Uterus (tissue), 3 donors: ENCODE measurements at regions not wholly inside any gene's neighbourhood (a gene's known extent, or its start where the extent isn't known, plus 50 kb on each side); places are given as distances from the start of the nearest gene placed in this dataset.

Source experiments
- DNase-seq, 2 donors: peaks; one replicate each; pipeline ENCODE4 v3.0.0-alpha.2; 2019 to 2020
- H3K27ac ChIP-seq, 2 donors: fragments of 200-600 bp; sonication (generic); 1 replicate in 1 of 2; 2 replicates in 1 of 2; pipeline ENCODE4 v1.5.1; 2016 to 2018
- H3K27me3 ChIP-seq, 2 donors: fragments of 200-600 bp; sonication (generic); one replicate each; pipeline ENCODE4 v1.5.1; 2018 to 2019; ENCODE audit warnings: control low read depth in 1 of 2
- H3K36me3 ChIP-seq, 2 donors: fragments of 200-600 bp; sonication (generic); one replicate each; pipeline ENCODE4 v1.5.1; 2019; ENCODE audit warnings: control low read depth in 1 of 2
- H3K4me1 ChIP-seq, 2 donors: fragments of 200-600 bp; sonication (generic); one replicate each; pipeline ENCODE4 v1.5.1; 2018 to 2019; ENCODE audit warnings: control low read depth in 1 of 2
- H3K4me3 ChIP-seq, 2 donors: fragments of 200-600 bp; sonication (generic); 1 replicate in 1 of 2; 2 replicates in 1 of 2; pipeline ENCODE4 v1.5.1; 2018 to 2019; ENCODE audit warnings: mild to moderate bottlenecking in 1 of 2
- H3K9me3 ChIP-seq, 2 donors: fragments of 200-600 bp; sonication (generic); one replicate each; pipeline ENCODE4 v1.5.1; 2019; ENCODE audit warnings: control low read depth in 1 of 2
- CTCF ChIP-seq, 4 experiments: fragments of 200-600 bp in 2 of 4; fragments of 450-650 bp in 2 of 4; sonication (generic) in 2 of 4; IDR thresholded peaks; one replicate each; pipeline ENCODE4 v1.5.1; 2016 to 2019; ENCODE audit warnings: antibody characterized with exemption in 4 of 4, mild to moderate bottlenecking in 2 of 4, moderate library complexity in 1 of 4
- POLR2A ChIP-seq, 2 donors: fragments of 450-650 bp; IDR thresholded peaks; one replicate each; pipeline ENCODE4 v1.6.1; 2016; ENCODE audit warnings: antibody characterized with exemption in 2 of 2, mild to moderate bottlenecking in 1 of 2, moderate library complexity in 1 of 2
- intact Hi-C: fragments of 100-400 bp; cut with DNase I; formaldehyde crosslinking; loops from one replicate; pipeline ENCODE4 v1.15.1; 2023; ENCODE audit warnings: low total_unique reads
- donor health status: DM: yes; HTN: yes; CAD: no.

DNA sequence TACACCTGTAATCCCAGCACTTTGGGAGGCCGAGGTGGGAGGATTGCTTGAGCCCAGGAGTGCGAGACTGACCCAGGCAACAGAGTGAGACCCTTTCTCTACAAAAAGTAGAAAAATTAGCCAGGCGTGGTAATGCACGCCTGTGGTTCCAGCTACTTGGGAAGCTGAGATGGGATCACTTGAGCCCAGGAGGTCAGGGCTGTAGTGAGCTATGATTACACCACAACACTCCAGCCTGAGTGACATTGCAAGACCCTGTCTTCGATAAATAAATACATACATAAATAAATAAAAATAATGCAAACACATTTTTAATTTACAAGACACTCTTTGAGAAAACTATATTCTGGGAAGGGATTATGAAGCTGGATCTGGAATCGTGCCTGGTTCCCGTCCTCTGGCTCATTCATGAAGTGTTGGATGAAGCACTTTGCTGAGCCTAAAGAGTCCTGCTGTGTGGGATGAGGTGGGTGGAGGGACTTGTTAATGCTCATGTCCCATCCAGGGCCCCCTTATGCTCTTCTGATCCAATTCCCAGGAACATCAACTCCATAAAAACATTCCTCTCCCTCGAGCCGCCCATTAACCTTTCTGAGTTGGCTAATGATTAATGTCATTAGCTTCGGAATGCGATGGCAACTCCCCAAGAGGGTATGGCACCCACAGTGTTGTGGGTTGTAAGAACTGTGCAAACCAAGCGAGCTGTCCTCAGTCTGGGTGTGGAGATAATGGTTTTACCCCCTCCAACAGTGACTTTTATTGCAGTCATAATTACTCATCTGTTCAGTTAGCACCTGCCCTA lies 236.3 kb downstream of the BAMBI start:
- Histone ChIP-seq H3K27ac (no peak overlapping the region), H3K9me3 (no peaks in the 10 kb centered on the region), H3K36me3 (no peaks in the 10 kb centered on the region), H3K27me3 (no peaks in the 10 kb centered on the region), H3K4me3 (no peak overlapping the region), H3K4me1 (no peaks in the 10 kb centered on the region)
- TF ChIP-seq POLR2A (IDR thresholded peaks at IDR 0.05) (no peak), CTCF (IDR thresholded peaks at IDR 0.05) (no peak)
- intact Hi-C loops: no loop called here
- no peak for DNase-seq

GRCh38 chr10:28914701-28915100 lies 237.4 kb downstream of the BAMBI start:
- Histone ChIP-seq H3K9me3 (no peaks in the 10 kb centered on the region), H3K4me3 (no peak overlapping the region), H3K27me3 (no peaks in the 10 kb centered on the region), H3K4me1 (no peaks in the 10 kb centered on the region), H3K36me3 (no peaks in the 10 kb centered on the region), H3K27ac (no peak overlapping the region)
- intact Hi-C loops: no loop called here
- DNase-seq: no peak
- TF ChIP-seq POLR2A (IDR thresholded peaks at IDR 0.05) (no peak), CTCF (IDR thresholded peaks at IDR 0.05) (no peak)

DNA sequence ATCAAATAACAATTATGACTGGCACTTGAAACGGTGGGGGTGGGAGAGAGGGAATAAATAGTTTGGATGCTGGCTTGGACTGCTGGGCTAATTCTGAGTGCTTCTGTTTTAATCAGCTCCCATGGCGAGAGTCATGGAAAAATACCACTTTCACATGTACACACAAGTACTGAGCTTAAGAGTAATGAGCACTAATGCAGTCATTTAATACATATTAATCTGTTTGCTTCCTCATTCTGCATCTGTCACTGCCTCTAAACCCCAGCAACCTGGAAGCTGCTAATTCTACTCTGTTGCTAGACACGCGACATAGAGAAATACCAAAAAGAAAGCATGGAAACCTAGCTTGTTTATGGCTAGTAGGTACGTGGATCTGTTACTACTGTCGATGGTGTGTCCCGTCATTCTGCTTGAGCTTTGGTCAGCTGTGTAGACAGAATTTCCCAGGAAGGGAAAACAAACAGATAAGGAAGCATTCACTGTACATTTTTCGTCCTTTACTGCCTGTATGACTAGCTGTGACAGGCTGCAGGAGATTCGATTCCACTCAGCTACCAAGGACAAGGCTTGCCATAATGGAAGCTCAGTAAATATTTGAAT lies 238.8 kb downstream of the BAMBI start:
- no peaks in the 10 kb centered on the region for H3K4me1 ChIP-seq
- intact Hi-C loops: no loop called here
- H3K27me3 ChIP-seq: no peaks in the 10 kb centered on the region
- TF ChIP-seq POLR2A (IDR thresholded peaks at IDR 0.05) (no peak), CTCF (IDR thresholded peaks at IDR 0.05) (no peak)
- DNase-seq: no peak
- H3K9me3 ChIP-seq: no peaks in the 10 kb centered on the region
- no peak overlapping the region for H3K27ac ChIP-seq
- no peak overlapping the region for H3K4me3 ChIP-seq
- no peaks in the 10 kb centered on the region for H3K36me3 ChIP-seq

DNA sequence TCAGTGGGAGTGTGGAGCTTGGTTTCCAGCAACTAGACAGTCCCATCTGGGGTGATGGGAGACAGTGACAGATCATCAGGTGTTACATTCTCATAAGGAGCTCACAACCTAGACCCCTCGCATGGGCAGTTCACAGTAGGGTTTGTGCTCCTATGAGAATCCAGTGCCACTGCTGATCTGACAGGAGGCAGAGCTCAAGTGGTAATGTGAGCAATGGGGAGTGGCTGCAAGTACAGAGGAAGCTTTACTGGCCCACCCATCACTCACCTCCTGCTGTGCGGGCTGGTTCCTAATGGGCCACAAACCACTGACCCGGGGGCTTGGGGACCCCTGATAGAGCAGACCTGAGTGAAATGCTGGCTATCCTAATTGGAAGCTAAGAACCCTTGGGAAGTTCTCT lies 242.8 kb downstream of the BAMBI start:
- intact Hi-C loops: no loop called here
- no peaks in the 10 kb centered on the region for H3K4me1 ChIP-seq

More for the DNA sequence above, 242.8 kb downstream of the BAMBI start:
- TF ChIP-seq CTCF (IDR thresholded peaks at IDR 0.05) (no peak), POLR2A (IDR thresholded peaks at IDR 0.05) (no peak)
- no peak for DNase-seq
- no peaks in the 10 kb centered on the region for H3K27me3 ChIP-seq
- H3K27ac ChIP-seq: no peak overlapping the region
- no peaks in the 10 kb centered on the region for H3K9me3 ChIP-seq
- no peaks in the 10 kb centered on the region for H3K36me3 ChIP-seq
- no peak overlapping the region for H3K4me3 ChIP-seq
